NT2/D1 (cell line): ENCODE measurements at regions not wholly inside any gene's neighbourhood (a gene's known extent, or its start where the extent isn't known, plus 50 kb on each side); places are given as distances from the start of the nearest gene placed in this dataset.

Experiments used
- SUZ12 ChIP-seq: IDR thresholded peaks from 2 replicates; pipeline ENCODE4 v1.6.1; 2011; ENCODE audit not compliant: insufficient read length, insufficient read depth; ENCODE audit errors: extremely low read depth
- ZNF274 ChIP-seq: IDR thresholded peaks from 2 replicates; pipeline ENCODE4 v1.6.1; 2011; ENCODE audit warnings: mild to moderate bottlenecking, low read depth, low read length

GRCh38 chr10:57460540-57460939, 807.2 kb downstream of the IPMK start:
- TF ChIP-seq ZNF274 (no peak), SUZ12 (no peak)
